ENCODE measurements at regions not wholly inside any gene's neighbourhood (a gene's known extent, or its start where the extent isn't known, plus 50 kb on each side); places are given as distances from the start of the nearest gene placed in this dataset.

DNA sequence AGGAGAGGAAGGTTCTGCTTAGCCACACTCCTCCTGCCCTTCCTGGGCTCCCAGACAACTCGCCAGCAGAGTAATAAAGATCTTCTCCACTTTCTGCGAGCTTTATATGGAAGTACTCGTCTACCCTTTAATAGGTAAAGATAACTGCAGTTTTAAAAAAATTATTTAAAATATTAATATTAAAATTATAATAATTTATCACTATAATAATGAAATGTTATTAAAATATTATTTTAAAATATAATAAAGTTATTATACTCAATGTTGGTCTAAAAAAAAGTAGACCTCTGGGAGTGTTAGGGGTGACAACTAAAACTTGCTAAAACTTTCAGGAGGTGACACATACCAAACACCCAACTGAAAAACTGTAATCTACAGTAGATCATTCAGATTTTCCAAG is 81.5 kb downstream of the RBM43 start:
- TF ChIP-seq CEBPB (IDR thresholded peaks at IDR 0.05) (no peak), NFIC (IDR thresholded peaks at IDR 0.05) (no peak), TEAD4 (IDR thresholded peaks at IDR 0.05) (no peak), CREB1 (IDR thresholded peaks at IDR 0.05; ENCODE audit: low read depth) (no peak), USF1 (IDR thresholded peaks at IDR 0.05) (no peak), YY1 (IDR thresholded peaks at IDR 0.05; ENCODE audit: low read depth) (no peak), EGR1 (IDR thresholded peaks at IDR 0.05) (no peak), MAX (IDR thresholded peaks at IDR 0.05) (no peak), REST (IDR thresholded peaks at IDR 0.05; ENCODE audit: low read depth) (no peak), EP300 (IDR thresholded peaks at IDR 0.05; ENCODE audit: borderline replicate concordance) (no peak), RAD21 (IDR thresholded peaks at IDR 0.05; ENCODE audit: low read depth) (no peak)

GRCh38 chr2:151178207-151178606 is 83.5 kb downstream of the RBM43 start:
- TF ChIP-seq TAF1 (IDR thresholded peaks at IDR 0.05; ENCODE audit: low read depth) (no peak), NFIC (IDR thresholded peaks at IDR 0.05) (no peak), TEAD4 (IDR thresholded peaks at IDR 0.05) (no peak), ZBTB7A (IDR thresholded peaks at IDR 0.05; ENCODE audit: low read depth) (no peak), CREB1 (IDR thresholded peaks at IDR 0.05; ENCODE audit: low read depth) (no peak), EP300 (IDR thresholded peaks at IDR 0.05; ENCODE audit: borderline replicate concordance) (no peak), YY1 (IDR thresholded peaks at IDR 0.05; ENCODE audit: low read depth) (no peak)

DNA sequence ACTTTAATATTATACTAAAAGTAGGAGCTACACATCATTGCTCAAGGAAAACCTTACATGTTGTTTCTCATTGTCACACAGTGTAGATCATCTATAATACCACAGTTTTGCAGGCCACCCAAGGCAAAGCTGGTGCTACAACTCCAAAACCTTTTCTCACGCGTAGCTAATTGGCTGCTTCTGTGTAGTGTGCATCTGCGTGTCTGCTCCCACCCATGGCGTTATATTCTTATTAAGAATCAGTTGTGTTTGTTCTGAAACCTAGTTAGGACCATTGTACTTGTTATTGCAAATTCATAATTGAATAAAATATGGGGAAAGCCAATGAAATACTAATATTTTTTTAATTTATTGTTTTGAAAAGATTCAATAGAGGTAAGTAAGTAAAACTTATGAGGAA is 83.9 kb downstream of the RBM43 start:
- TF ChIP-seq ZBTB7A (IDR thresholded peaks at IDR 0.05; ENCODE audit: low read depth), result no peak
- no peak for TF ChIP-seq TAF1 (IDR thresholded peaks at IDR 0.05; ENCODE audit: low read depth)
- no peak for TF ChIP-seq CREB1 (IDR thresholded peaks at IDR 0.05; ENCODE audit: low read depth)
- no peak for TF ChIP-seq NFIC (IDR thresholded peaks at IDR 0.05)
- no peak for TF ChIP-seq EGR1 (IDR thresholded peaks at IDR 0.05)
- TF ChIP-seq TEAD4 (IDR thresholded peaks at IDR 0.05), result no peak
- TF ChIP-seq TCF12 (IDR thresholded peaks at IDR 0.05; ENCODE audit: low read depth), result no peak
- no peak for TF ChIP-seq FOXM1 (IDR thresholded peaks at IDR 0.05; ENCODE audit: borderline replicate concordance, low read depth)
- no peak for TF ChIP-seq YY1 (IDR thresholded peaks at IDR 0.05; ENCODE audit: low read depth)
- no peak for TF ChIP-seq RAD21 (IDR thresholded peaks at IDR 0.05; ENCODE audit: low read depth)
- no peak for TF ChIP-seq EP300 (IDR thresholded peaks at IDR 0.05; ENCODE audit: borderline replicate concordance)
- no peak for TF ChIP-seq MAX (IDR thresholded peaks at IDR 0.05)
- TF ChIP-seq USF1 (IDR thresholded peaks at IDR 0.05), result no peak
- no peak for TF ChIP-seq REST (IDR thresholded peaks at IDR 0.05; ENCODE audit: low read depth)
- TF ChIP-seq CEBPB (IDR thresholded peaks at IDR 0.05), result no peak

DNA sequence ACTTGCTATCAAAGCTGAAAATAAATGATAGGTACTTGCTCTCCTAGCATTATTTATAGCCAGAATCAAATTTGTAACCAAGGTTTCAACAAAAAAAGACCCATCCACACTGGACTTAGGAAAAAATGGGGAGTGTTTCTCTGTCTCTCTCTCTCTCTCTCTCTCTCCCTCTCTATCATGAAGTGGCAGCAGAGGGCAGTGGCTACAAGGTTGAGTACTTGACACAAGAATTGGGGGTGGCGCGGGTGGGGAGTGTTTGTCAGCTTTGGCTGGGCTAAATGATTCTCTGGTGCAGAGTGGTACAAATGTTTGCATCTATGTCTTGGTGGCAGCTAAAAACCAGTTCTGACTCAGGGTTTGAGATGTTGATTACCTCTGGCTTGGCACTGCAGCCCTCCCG is 85.0 kb downstream of the RBM43 start:
- TF ChIP-seq CEBPB (IDR thresholded peaks at IDR 0.05) (no peak), NFIC (IDR thresholded peaks at IDR 0.05) (no peak), EP300 (IDR thresholded peaks at IDR 0.05; ENCODE audit: borderline replicate concordance) (no peak), EGR1 (IDR thresholded peaks at IDR 0.05) (no peak), RAD21 (IDR thresholded peaks at IDR 0.05; ENCODE audit: low read depth) (no peak), YY1 (IDR thresholded peaks at IDR 0.05; ENCODE audit: low read depth) (no peak), TCF12 (IDR thresholded peaks at IDR 0.05; ENCODE audit: low read depth) (no peak), TAF1 (IDR thresholded peaks at IDR 0.05; ENCODE audit: low read depth) (no peak), CREB1 (IDR thresholded peaks at IDR 0.05; ENCODE audit: low read depth) (no peak), MAX (IDR thresholded peaks at IDR 0.05) (no peak), ZBTB7A (IDR thresholded peaks at IDR 0.05; ENCODE audit: low read depth) (no peak), TEAD4 (IDR thresholded peaks at IDR 0.05) (no peak), USF1 (IDR thresholded peaks at IDR 0.05) (no peak), FOXM1 (IDR thresholded peaks at IDR 0.05; ENCODE audit: borderline replicate concordance, low read depth) (no peak), REST (IDR thresholded peaks at IDR 0.05; ENCODE audit: low read depth) (no peak)
